ENCODE measurements at regions not wholly inside any gene's neighbourhood (a gene's known extent, or its start where the extent isn't known, plus 50 kb on each side); places are given as distances from the start of the nearest gene placed in this dataset.

- no peak for DNase-seq (ENCODE audit: low read depth)
These were observed 101.6 kb upstream of the MAP1B start for GRCh38 chr5:72005671-72006070.

GRCh38 chr5:72006361-72006760, 100.9 kb upstream of the MAP1B start:
- DNase-seq (ENCODE audit: low read depth): no peak

GRCh38 chr5:72007336-72008111, 99.8 kb upstream of the MAP1B start:
- DNase-seq (ENCODE audit: low read depth): no peak

- no peak for DNase-seq (ENCODE audit: low read depth)
These were observed 98.0 kb upstream of the MAP1B start for GRCh38 chr5:72009280-72009679.

GRCh38 chr5:72010430-72010829, 96.8 kb upstream of the MAP1B start:
- no peak for DNase-seq (ENCODE audit: low read depth)

- DNase-seq (ENCODE audit: low read depth): no peak
These were observed 94.4 kb upstream of the MAP1B start for GRCh38 chr5:72012906-72013305.

- DNase-seq (ENCODE audit: low read depth): no peak
These were observed 93.3 kb upstream of the MAP1B start for GRCh38 chr5:72013766-72014624.

GRCh38 chr5:72015103-72015548, 92.1 kb upstream of the MAP1B start:
- DNase-seq (ENCODE audit: low read depth): no peak

- peak; percentile 52 for DNase-seq (ENCODE audit: low read depth)
These were observed 89.0 kb upstream of the MAP1B start for GRCh38 chr5:72018143-72018803.

GRCh38 chr5:72020161-72020983, 86.9 kb upstream of the MAP1B start:
- DNase-seq (ENCODE audit: low read depth): no peak

- DNase-seq (ENCODE audit: low read depth): no peak
These were observed 85.5 kb upstream of the MAP1B start for GRCh38 chr5:72021651-72022357.

GRCh38 chr5:72028382-72028781, 78.9 kb upstream of the MAP1B start:
- no peak for DNase-seq (ENCODE audit: low read depth)

GRCh38 chr5:72030237-72030636, 77.0 kb upstream of the MAP1B start:
- DNase-seq (ENCODE audit: low read depth): no peak

GRCh38 chr5:72032788-72033187, 74.5 kb upstream of the MAP1B start:
- DNase-seq (ENCODE audit: low read depth): no peak

GRCh38 chr5:72034770-72035169, 72.5 kb upstream of the MAP1B start:
- no peak for DNase-seq (ENCODE audit: low read depth)

GRCh38 chr5:72035831-72036230, 71.4 kb upstream of the MAP1B start:
- no peak for DNase-seq (ENCODE audit: low read depth)

- no peak for DNase-seq (ENCODE audit: low read depth)
These were observed 70.3 kb upstream of the MAP1B start for GRCh38 chr5:72036951-72037350.

GRCh38 chr5:72040513-72040912, 66.8 kb upstream of the MAP1B start:
- DNase-seq (ENCODE audit: low read depth): no peak

GRCh38 chr5:72041654-72042053, 65.6 kb upstream of the MAP1B start:
- no peak for DNase-seq (ENCODE audit: low read depth)

GRCh38 chr5:72042097-72042496, 65.2 kb upstream of the MAP1B start:
- no peak for DNase-seq (ENCODE audit: low read depth)

GRCh38 chr5:72045692-72046091, 61.6 kb upstream of the MAP1B start:
- DNase-seq (ENCODE audit: low read depth): no peak

Measured in activated T-cell treated with anti-CD3 and anti-CD28 coated beads for 48 hours (primary cell).